A204.1 (cell line): ENCODE measurements at regions not wholly inside any gene's neighbourhood (a gene's known extent, or its start where the extent isn't known, plus 50 kb on each side); places are given as distances from the start of the nearest gene placed in this dataset.

ENCODE experiments used
- FAIRE-seq: peaks from 2 replicates; lab custom pipeline; 2012; peaks lifted over from hg19 to GRCh38; lab: Jason Lieb, UNC

DNA sequence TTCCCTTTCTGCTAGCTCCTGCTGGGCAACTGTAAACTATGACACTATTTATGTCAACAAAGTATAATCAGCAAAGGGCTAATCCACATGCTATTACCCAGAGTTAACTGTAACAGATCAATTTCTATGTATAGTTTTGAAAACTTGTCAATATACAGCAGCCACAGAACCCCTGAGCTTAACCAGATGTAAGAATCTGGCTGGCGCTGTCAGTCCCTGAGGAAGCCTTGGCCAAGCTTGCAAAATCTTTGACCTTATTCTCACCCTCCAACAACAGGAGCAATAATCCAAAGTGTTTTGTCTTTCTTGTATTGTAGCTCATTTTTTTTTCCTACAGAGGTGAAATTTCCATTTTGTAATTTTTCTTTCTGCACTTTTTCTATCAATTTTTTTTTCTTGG, 1230.1 kb upstream of the SLC10A2 start:
- no peak for FAIRE-seq

DNA sequence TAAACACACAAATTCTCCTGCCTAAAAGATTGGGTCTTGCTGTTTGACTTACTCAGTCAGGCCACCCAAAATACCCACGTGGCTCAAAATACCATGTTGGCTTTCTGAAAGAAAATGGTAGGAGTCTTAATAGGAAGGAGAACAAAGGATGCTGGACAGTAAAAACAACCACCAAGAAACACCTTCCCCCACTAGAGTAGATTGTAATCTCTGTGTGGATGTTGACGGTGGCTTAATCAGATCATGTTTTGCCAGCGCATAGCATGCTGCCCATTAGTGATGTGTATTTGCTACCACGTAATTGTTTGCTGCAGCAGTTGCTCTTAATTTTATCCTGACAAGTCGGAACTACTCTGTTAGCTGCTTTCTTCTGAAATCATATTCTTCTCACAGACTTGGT, 1229.3 kb upstream of the SLC10A2 start:
- FAIRE-seq, result no peak

DNA sequence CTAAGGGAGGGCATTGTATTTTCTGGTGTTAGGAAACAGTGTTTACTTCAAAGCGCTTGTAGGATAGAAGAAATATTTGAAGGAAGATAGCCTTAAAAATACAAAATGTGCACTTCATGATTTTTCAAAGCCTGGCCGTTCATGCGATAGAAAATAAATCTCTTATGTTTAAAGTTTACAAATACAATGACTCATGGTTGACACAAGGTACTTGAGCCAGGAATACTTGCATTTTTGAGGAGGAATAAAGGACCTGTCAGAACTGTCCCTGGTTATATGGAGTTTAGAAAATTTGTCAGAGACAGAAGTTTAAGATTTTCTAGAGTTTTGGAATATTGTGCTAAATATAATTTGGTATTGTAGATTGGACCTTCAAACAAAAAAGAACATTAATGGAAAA, 1223.2 kb upstream of the SLC10A2 start:
- FAIRE-seq, result no peak

DNA sequence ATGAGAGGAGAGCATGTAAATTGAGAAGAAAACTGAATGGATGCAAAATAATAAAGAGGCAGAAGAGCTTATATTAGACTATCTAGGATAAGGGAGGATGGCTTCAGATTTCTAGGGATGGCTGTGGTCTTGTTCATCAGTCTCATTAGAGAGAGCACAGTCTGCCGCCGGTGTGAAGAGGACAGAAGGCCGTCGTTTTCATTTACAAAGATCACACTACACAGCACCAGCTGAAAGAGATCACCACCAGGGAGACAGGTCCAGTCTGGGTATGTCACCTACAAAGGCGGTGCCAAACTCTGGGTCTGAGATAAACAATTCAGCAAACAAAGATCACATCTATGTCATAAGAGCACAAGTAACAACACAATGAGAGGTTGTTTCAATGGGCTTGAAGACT, 1222.3 kb upstream of the SLC10A2 start:
- FAIRE-seq, result no peak

DNA sequence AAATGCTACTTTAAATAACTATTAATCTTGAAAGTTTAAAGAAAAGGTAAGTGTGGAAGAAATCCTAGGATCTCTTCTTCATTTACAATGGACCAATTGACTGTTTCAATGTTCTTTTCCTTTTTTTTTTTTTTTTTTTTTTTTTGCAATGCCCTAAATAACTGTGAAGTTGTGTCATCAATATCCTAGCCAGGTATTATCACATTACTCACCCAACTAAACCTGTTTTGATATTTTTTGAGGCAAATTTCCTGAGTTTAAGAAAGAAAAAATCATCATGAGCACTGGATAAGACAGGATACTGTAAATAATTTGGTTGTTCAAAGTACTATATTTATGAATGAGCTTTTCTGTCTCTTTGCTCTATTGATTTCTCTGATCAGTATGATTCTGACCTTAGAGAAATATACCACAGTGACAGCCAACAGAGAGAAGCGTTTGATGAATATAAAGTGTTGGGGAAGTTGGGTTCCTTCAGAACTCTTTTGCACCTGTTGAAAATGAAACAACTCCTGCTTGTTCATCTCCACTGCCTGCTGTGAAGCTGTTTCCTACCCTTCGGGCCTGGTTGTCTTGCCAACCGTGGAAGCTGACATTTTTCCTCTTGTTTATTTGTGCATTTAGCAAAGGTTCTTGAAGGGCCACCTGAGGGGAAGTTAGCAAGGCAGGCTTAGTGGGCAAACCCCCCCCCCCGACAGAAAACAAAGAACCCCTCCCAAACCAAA, 1220.5 kb upstream of the SLC10A2 start:
- no peak for FAIRE-seq

DNA sequence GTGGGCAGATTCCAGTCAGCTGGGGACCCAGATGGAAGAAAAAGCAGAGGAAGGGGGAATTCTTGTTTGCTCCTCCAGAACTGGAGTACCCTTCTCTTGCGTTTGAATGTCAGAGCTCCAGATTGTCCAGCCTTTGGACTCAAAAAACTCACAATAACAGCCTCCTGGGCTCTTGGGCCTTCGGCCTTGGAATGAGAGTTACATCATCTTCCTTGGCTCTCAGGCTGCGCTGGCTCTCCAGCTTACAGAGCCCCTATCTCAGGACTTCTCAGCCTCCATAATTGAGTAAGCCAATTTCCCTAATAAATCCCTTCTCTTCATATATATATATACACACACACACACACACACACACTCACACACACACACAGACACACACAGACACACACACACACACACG, 1215.7 kb upstream of the SLC10A2 start:
- FAIRE-seq, result no peak

DNA sequence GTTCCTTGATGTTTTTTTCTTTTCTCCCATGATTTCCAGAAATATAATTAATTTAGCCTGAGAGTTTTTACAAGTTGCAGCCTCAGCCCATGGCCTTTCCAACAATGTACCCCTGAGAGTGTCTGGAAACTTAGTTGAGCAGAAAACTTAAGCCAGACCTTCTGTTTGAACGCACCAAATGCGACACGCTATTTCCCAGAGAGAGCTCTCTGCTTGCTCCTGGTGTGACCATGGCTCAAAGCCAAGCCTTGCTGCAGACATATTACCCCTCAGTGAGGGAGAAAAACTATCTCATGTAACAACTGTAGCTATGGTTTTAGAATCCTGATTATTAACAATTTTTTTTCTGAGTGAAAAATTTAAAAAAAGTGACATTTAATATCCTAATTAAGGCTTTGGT, 1204.5 kb upstream of the SLC10A2 start:
- FAIRE-seq, result no peak

DNA sequence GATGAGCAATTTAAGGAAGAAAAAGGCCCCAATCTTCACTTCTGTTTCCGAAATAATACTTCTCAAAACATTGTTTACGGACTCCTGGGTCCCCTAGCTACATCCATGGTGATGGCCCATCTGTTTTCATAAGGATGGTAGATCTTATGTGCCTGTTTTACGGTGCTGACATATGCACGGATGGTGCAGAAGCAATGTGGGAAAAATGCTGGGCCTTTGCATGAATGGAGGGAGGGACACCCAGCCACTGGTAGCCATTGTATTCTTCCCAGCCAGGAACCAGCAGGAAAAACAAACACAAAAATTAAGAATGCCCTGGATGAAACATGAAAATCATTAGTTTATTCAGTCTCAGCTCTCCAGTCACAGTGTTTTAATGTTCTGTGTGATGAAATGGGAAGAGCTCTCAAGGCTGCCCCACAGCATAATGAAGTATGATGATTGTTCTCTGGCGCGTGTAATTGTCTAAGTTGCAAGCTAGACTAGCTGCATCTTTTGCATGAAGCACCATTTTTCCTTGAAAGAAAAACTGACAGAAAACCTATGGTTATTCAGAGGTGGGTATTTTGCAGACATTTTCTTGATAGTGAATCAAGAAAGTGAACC, 1201.1 kb upstream of the SLC10A2 start:
- FAIRE-seq, result no peak

DNA sequence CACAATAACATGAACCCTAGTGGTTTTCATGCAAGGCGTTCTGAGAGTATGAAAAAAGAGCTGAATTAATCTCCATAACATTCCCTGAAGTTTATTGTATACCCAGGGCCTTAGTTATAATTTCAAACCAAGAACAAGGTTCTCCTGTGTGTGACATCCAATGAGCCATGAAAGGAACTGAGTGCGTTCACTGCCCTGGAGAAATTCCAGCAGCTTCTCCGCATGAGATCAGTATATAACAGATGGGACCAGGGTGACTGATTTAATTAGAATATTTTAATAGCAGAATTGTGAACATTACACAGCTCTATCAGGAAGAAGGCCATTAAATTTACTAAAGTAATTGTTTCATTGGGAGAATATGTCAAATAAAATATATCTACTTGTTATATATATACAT, 1190.5 kb upstream of the SLC10A2 start:
- no peak for FAIRE-seq

DNA sequence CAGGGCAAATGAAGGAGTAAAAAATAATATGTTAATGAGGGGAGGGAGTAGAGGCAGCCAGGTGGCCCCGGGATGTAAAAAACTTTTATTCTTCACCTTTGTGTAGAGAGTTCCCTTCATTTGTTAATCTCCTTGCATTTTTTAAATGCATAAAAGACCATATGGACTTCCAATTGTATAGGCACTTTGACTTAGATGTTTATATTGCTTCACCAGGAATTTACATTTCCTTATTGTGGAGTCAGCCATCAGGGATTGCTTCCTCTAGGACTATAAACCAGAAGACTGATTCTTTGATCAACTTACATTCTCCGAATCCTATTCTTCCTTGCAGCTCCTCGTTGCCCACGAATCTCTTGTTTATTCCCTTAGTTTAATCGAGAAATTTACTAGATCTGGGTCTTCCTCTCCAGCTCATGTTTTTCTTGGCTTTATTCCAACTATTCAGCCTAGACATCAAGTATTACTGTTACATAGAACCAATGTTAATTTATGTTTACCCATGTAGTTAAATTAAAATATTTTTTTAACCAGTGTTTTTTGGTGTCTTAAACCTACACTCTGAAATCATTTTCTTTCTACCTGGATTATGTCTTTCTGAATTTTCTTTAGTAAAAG, 1187.0 kb upstream of the SLC10A2 start:
- no peak for FAIRE-seq

DNA sequence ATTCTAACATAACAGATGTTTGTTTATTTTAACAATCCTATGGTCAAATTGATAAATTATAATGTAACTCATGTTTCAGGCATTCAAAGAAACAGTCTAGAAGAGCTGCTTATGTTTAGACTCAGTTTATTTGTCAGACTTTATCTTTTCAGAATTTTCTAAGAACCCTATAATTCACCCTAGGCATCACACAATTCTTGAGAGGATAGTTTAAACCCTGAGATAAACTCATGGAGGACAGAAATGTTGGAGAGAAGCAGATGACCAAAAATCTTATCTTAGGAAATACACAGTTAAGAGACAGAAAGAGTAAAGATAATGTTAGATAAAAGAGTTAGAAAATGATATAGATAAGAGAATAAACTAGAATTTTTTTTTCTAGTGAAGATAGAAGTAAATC, 1185.7 kb upstream of the SLC10A2 start:
- no peak for FAIRE-seq

DNA sequence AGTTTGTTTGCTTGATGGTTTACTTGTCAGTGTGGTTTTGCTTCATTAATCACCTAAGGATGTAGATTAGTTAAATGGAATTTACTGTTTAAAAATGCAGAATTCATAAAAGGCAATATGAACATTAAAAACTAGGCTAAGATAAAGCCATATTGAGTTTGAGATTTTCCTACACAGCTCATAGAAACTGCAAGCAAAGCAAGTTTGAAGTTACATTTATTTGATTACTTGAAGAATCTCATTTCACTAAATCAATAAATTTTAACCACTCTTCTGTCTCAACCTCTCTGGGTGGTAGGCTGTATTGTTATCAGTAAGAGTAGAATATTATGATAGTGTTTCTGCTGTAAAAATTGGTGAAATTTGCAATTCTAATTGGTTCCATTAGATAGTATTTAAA, 1180.7 kb upstream of the SLC10A2 start:
- no peak for FAIRE-seq

DNA sequence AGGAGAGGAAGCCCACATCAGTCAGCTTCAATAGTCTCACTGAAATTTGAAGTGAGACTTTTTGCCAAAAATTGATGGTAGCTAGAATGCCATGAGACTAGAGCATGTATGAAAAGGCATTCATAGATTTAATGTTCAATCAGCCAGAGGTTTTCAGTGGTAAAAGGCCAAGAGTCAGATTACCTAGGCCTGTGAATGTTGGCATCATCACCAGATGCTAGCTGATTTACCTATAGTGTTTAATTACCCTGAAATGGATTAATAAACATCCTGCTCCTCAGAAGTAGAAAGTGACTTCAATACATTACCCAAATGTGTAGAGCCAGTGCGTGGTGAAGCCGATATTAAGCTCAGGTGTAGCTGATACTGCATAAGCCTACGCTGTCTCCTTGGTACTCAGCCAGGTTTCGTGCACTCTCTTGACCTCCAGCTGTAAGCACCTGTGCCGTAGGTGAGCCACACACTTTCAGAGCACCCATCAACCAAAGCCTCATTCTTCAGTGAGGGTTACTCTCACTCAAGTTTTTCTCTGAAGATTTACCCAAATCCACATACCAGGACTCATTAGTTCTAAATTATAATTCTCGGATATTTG, 1140.3 kb upstream of the SLC10A2 start:
- FAIRE-seq, result no peak

DNA sequence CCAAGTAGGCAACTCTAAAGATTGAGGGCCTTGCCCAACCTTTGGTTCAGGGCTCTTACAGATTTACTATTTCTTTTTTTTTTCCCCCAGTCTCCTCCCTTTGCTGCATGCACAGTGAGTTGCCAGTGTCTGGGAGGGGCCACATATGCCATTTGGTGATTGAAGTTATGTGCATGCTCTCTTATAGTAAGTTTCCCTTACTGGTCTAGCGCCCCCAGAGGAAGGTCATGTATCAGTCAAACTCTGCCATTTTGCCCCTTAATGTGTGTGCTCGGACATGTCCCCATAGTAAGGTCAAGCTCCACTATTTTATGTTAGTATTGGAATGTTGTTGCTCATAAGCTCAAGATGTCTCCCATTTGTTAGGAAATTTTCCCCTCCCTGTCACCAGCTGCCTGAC, 1138.0 kb upstream of the SLC10A2 start:
- no peak for FAIRE-seq

DNA sequence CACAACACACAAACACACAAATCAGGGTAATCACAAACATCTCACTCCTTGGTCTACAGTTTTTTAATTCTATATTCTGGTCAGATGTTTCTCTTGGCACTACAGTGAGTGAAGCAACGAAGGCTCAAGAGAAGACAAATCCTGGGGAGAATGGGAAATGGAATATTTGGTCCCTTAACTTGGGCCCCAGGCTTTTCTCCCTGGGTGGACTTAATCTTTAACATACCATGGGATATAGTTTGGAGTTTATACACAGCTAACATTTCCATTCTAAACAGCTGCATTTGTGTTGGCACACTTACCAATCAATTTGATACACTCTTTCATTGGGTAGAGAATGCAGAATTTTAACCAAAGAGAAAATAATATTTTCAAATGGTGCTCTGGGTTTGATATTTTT, 1132.6 kb upstream of the SLC10A2 start:
- FAIRE-seq, result no peak

DNA sequence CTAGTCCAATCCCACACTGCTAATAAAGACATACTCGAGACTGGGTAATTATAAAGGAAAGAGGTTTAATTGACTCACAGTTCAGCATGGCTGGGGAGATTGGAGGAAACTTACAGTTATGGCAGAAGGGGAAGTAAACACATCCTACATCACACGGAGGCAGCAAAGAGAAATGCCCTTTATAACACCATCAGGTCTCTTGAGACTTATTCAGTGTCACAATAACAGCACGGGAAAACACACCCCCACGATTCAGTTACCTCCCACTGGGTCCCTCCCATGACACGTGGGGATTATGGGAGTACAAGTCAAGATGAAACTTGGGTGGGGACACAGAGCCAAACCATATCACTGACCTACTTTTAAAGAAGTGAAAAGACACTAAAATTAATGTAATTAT, 1130.4 kb upstream of the SLC10A2 start:
- no peak for FAIRE-seq

DNA sequence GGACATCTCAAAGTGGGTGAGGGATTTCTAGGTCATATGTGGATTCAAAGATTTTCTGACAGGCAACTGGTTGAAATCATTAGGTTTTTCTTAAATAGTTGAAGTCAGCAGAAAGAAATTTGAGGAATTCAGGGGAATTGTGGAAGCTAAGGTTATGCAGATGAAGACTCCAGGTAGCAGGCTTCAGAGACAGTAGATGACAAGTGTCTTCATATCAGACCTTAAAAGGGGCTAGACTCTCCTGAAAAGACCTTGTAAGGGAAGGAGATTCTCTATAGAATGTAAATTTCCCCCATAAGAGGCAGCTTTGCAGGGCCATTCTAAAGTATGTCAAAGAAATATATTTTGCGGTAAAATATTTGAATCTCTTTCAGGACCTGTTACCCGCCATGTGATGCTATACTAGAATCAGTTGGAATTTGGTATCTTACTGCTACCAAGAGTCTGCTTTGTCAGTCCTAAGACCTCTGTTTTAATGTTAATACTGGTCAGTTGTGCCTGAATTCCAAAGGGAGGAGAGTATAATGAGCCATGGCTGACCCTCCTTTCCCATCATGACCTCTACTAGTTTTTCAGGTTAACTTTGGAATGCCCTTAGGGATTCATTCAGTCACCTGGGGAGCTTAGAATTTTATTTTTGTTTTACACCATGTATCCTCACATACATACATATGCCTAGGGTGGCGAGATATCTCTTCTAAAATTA, 1115.5 kb upstream of the SLC10A2 start:
- no peak for FAIRE-seq

DNA sequence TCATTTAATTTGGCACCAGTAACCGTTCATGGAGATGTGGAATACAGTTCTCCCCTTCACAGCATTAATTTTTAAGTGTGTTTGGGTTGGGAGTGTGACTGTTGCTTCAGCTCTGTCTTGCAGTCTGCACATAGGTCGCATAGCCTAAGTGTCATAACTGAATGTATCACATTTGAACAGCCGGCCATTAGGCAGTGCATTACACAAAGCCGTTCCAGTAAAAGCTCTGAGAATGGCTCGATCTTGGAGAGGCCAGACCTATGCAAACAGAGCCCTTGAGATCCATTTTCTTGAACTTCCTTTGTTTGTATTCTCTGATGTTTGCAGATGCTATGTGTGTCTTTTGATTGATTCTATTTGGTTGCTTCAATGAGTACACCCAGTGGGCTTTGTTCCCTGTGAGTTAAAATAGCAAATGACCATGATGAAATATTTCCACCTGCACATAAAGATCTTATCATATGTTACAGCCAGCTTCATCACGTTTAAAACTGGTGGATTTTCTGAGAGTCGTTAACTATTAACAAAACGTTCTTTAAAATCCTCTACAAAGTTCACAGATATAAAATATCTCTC, 1104.9 kb upstream of the SLC10A2 start:
- no peak for FAIRE-seq

DNA sequence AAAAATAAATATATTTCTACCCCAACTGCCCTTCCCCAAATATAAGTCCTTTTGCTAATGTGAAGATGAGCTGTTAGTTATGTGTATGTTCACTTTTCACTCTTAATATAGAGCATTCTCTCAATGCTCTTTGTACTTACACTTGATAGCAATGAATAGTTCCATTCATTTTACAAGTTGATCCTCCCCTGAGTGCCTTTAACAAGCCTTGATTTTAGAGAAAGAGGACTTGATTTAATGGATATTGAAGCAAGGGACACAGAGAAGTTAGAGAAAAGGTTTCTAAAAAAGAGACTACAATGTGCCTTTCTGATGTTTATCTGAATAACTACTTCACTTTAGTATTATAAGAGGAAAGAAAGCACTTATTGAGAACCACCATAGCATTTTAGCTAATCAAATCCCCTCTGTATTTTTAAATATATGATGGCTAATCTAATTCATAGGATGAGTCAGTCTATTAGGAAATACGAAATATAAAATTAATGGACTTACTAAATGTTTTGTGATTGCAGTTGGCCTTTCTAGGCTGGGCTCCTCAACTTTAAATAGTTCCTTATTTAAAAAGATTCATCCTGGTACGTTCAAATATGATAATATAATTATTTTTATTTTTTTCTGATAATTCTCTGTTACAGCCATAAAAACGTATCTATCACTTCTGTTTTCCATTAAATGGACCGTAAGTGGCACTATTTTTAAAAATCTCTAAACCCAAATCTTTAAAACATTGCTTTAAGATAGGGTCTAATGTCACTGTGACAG, 1097.8 kb upstream of the SLC10A2 start:
- no peak for FAIRE-seq

DNA sequence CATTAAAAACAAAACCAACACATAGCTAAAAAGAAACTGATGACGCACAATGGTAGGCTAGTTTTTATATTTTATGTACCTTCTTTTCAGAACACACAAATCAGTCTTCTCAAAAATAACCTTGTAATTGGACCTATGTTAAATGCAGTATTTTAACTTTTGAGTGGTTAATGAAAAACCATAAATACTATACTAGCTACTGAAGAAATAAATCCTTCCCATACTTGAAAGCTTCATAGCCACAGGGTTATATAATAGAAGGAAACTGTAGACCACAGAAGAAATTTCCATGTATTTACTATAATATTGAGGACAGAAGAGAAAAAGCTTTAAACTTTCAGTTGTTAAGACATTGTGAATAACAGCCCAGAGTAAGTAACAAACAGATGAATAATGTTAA, 1094.3 kb upstream of the SLC10A2 start:
- no peak for FAIRE-seq

DNA sequence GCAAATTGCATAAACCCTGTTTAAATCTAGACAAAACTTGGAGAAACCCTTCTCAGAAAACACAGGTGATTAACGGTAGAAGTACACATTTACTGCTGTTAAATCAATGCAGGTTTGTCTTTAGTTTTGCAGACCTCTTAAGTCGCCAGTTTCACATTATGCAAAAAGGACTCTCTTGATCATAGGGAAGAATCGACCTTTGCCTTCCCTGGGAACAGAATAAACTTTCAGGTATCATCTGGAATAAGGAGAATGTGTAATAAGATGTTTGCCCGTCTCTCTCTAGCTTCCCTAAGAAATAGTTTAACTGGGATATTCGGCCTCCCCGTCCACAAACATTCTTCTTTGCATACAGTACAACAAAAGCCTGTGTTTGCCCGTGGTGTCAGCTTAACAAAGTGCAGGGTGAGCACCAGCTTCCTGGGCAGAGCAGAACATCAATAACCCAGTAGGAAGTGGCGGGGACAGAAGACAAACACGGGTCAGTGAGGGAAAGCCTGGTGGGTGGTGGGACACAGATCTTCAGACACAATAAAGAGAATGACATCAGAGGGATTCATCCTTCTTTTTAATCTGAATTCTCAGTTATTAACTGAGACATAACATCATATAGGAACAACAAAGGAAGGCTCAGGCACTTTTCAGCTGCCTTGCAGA, 1077.7 kb upstream of the SLC10A2 start:
- FAIRE-seq, result no peak
